ENCODE measurements at regions not wholly inside any gene's neighbourhood (a gene's known extent, or its start where the extent isn't known, plus 50 kb on each side); places are given as distances from the start of the nearest gene placed in this dataset.
A peak's percentile ranks its signal among the peaks of the same experiment; 100 is the strongest.

DNA sequence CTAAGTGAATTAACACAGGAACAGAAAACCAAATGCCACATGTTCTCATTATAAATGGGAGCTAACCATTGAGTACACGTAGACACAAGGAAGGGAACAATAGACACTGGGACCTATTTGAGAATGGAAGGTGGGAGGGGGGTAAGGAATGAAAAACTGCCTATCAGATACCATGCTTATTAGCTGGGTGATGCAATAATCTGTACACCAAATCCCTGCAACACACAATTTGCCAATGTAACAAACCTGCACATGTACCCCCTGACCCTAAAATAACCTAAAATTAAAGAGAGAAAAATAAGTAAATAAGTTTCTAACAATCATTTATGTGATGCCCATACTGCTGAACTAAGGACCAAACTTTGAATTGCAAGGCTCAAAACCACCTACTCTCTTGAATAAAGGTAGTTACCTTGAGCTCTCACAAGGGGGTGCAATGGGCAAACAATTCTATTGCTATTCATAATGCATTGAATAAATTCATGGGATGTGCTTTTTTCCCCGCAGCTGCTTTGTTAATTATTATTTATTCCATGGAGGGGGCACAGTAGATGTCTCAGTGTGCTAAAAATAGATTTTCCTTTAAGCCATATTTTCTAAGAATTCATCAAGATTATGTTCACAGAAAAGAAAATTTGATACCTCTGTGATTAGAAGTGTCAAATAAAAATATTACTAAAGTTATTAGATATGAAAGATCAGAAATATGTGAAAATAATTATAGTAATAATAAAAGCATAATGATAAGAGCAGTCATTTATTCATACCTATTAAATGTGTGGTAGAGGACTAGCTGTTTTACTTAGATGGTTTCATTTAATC, 76.2 kb upstream of the PTPN3 start:
- no peak overlapping the region for H2BK15ac ChIP-seq (ENCODE audit: low read depth, low read length)
- H2AK9ac ChIP-seq (replicated peaks; ENCODE audit: low read depth, low read length, poor library complexity): no peak overlapping the region
- DNase-seq (peak; percentile 68), ATAC-seq (ENCODE audit: low read depth) (peak; percentile 91)
- no peak overlapping the region for H2BK5ac ChIP-seq (ENCODE audit: low read depth, low read length, poor library complexity, severe bottlenecking)
- WGBS, 2 experiments (ENCODE audit: extremely low coverage in 2 of 2, insufficient read length in 1 of 2): no CpG with 5 or more reads among the region's 2 CpGs
- no peak overlapping the region for H3K4ac ChIP-seq (ENCODE audit: low read depth, low read length)
- no peak overlapping the region for H4K8ac ChIP-seq (ENCODE audit: low read depth in 2 of 2, low read length in 2 of 2)
- H4K20me1 ChIP-seq (ENCODE audit: insufficient read depth, low read length): no peaks in the 10 kb centered on the region
- H3K56ac ChIP-seq (ENCODE audit: extremely low read depth, insufficient read depth, low read length): no peak overlapping the region
- no TSS peak for BruUV-seq (replicated peaks)
- no peak overlapping the region for H3K27ac ChIP-seq (ENCODE audit: insufficient read depth, low read length)
- no peak overlapping the region for H4K5ac ChIP-seq (ENCODE audit: low read depth, low read length)
- H3K14ac ChIP-seq (replicated peaks; ENCODE audit: low read depth, low read length): no peak overlapping the region
- dilution Hi-C loops (cut with HindIII; ENCODE audit: low sequenced_read_pairs, unreplicated experiment): no loop called here
- no peak overlapping the region for H3K18ac ChIP-seq (ENCODE audit: low read depth, low read length)
- no peak overlapping the region for H3K4me2 ChIP-seq (ENCODE audit: low read depth, low read length)
- no peak overlapping the region for H2AK5ac ChIP-seq (ENCODE audit: low read depth, low read length)
- TF ChIP-seq FOS (IDR thresholded peaks at IDR 0.05; ENCODE audit: low read depth, low read length) (no peak), SMC3 (IDR thresholded peaks at IDR 0.05; ENCODE audit: low read depth, low read length) (peak; percentile 97), RFX5 (IDR thresholded peaks at IDR 0.05; ENCODE audit: low read depth, low read length) (no peak), POLR2A (IDR thresholded peaks at IDR 0.05; ENCODE audit: low read depth, low read length) (no peak), CEBPB (IDR thresholded peaks at IDR 0.05; ENCODE audit: low read depth, low read length) (peak; percentile 77), RAD21 (IDR thresholded peaks at IDR 0.05; ENCODE audit: low read length) (peak; percentile 92)
- TF ChIP-seq, protein P1, sequence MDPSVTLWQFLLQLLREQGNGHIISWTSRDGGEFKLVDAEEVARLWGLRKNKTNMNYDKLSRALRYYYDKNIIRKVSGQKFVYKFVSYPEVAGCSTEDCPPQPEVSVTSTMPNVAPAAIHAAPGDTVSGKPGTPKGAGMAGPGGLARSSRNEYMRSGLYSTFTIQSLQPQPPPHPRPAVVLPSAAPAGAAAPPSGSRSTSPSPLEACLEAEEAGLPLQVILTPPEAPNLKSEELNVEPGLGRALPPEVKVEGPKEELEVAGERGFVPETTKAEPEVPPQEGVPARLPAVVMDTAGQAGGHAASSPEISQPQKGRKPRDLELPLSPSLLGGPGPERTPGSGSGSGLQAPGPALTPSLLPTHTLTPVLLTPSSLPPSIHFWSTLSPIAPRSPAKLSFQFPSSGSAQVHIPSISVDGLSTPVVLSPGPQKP (IDR thresholded peaks at IDR 0.05; ENCODE audit: borderline replicate concordance, low read depth, low read length): no peak
- TF ChIP-seq, protein P2, sequence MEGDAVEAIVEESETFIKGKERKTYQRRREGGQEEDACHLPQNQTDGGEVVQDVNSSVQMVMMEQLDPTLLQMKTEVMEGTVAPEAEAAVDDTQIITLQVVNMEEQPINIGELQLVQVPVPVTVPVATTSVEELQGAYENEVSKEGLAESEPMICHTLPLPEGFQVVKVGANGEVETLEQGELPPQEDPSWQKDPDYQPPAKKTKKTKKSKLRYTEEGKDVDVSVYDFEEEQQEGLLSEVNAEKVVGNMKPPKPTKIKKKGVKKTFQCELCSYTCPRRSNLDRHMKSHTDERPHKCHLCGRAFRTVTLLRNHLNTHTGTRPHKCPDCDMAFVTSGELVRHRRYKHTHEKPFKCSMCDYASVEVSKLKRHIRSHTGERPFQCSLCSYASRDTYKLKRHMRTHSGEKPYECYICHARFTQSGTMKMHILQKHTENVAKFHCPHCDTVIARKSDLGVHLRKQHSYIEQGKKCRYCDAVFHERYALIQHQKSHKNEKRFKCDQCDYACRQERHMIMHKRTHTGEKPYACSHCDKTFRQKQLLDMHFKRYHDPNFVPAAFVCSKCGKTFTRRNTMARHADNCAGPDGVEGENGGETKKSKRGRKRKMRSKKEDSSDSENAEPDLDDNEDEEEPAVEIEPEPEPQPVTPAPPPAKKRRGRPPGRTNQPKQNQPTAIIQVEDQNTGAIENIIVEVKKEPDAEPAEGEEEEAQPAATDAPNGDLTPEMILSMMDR (conservative IDR thresholded peaks at IDR 0.05; ENCODE audit: low read depth, low read length): peak; percentile 85
- H3K4me1 ChIP-seq (ENCODE audit: control insufficient read depth, insufficient read depth, low read length): no peaks in the 10 kb centered on the region
- H3K9ac ChIP-seq (ENCODE audit: low read depth, low read length): no peak overlapping the region
- no peak overlapping the region for H3K4me3 ChIP-seq (ENCODE audit: insufficient read depth, low read depth, low read length)
- no peaks in the 10 kb centered on the region for H3K79me1 ChIP-seq (ENCODE audit: low read depth in 1 of 2, low read length in 2 of 2)
- intact Hi-C loops (cut with micrococcal nuclease): loop anchor here (1.0 to 5.0 kb wide), 6 partner anchors 244 to 643 kb away; no protein-coding TSS in a partner anchor
- ChIA-PET POLR2A (ENCODE audit: unreplicated experiment) (no interaction called here), CTCF (interaction anchor here (0.7 to 2.2 kb wide), 8 partner anchors 9 to 477 kb away, joined by 3 to 18 read pairs (median 3); no protein-coding TSS in a partner anchor)
- H3K9me3 ChIP-seq (ENCODE audit: control insufficient read depth, insufficient read depth, low read length): no peaks in the 10 kb centered on the region; the same call in 1 of the 2 replicates
- no peak overlapping the region for H2BK120ac ChIP-seq (ENCODE audit: low read depth, low read length)
- H3K27me3 ChIP-seq (ENCODE audit: control insufficient read depth, insufficient read depth, low read length): peaks cover 4% of the 10 kb centered on the region
- no peak overlapping the region for H4K91ac ChIP-seq (ENCODE audit: insufficient read depth, low read depth, low read length)
- H3K36me3 ChIP-seq (ENCODE audit: control insufficient read depth, insufficient read depth, low read length): no peaks in the 10 kb centered on the region
- H3K9me1 ChIP-seq (ENCODE audit: insufficient read depth, low read length): no peaks in the 10 kb centered on the region
- H2BK20ac ChIP-seq (ENCODE audit: low read depth, low read length): no peak overlapping the region
- in situ Hi-C loops (cut with MboI; ENCODE audit: low sequenced_read_pairs): loop anchor here (5.0 to 10.0 kb wide), 3 partner anchors 251 to 641 kb away; no protein-coding TSS in a partner anchor
- no peak overlapping the region for H2AFZ ChIP-seq (replicated peaks; ENCODE audit: low read length, poor library complexity)
- no peak overlapping the region for H3K23ac ChIP-seq (ENCODE audit: low read depth, low read length)

Measured in IMR-90 (cell line).